NB4 (cell line): ENCODE measurements at regions not wholly inside any gene's neighbourhood (a gene's known extent, or its start where the extent isn't known, plus 50 kb on each side); places are given as distances from the start of the nearest gene placed in this dataset.

Source experiments
- CTCF ChIP-seq: IDR thresholded peaks from one replicate; pipeline ENCODE4 v1.5.1; 2012; ENCODE audit warnings: low read depth, low read length
- MAX ChIP-seq: IDR thresholded peaks from 2 replicates; pipeline ENCODE4 v1.6.1; 2011; ENCODE audit warnings: low read depth, low read length
- POLR2A ChIP-seq: IDR thresholded peaks from 2 replicates; pipeline ENCODE4 v1.6.1; 2011; ENCODE audit warnings: mild to moderate bottlenecking; ENCODE audit not compliant: insufficient read length; ENCODE audit errors: extremely low read depth

GRCh38 chr2:185628985-185629384 lies 109.6 kb upstream of the FSIP2 start:
- TF ChIP-seq CTCF (peak; percentile 25), MAX (no peak), POLR2A (no peak)
